Activated T-cell treated with anti-CD3 and anti-CD28 coated beads, Interleukin-2, amount 50 U/mL, for 4 hours (primary cell): ENCODE measurements at regions not wholly inside any gene's neighbourhood (a gene's known extent, or its start where the extent isn't known, plus 50 kb on each side); places are given as distances from the start of the nearest gene placed in this dataset.

Experiments used
- ATAC-seq, 2 donors: fragments of 200-7000 bp; cut with Tn5 transposase; one replicate each; pipeline ENCODE4 v1.10.0; 2021
- DNase-seq: peaks from one replicate; pipeline ENCODE4 v3.0.0-alpha.2; 2020
- H3K27me3 Mint-ChIP-seq: one replicate; pipeline ENCODE4 v1.8.0; 2021; ENCODE audit warnings: low read depth, mixed read lengths
- H3K36me3 Mint-ChIP-seq: one replicate; pipeline ENCODE4 v1.8.0; 2022; ENCODE audit warnings: mixed read lengths; ENCODE audit not compliant: insufficient read depth
- H3K4me1 Mint-ChIP-seq: one replicate; pipeline ENCODE4 v1.8.0; 2021; ENCODE audit warnings: low read depth, mixed read lengths
- H3K4me3 Mint-ChIP-seq: one replicate; pipeline ENCODE4 v1.8.0; 2021; ENCODE audit warnings: mild to moderate bottlenecking, moderate library complexity, mixed read lengths
- H3K9me3 Mint-ChIP-seq: one replicate; pipeline ENCODE4 v1.8.0; 2021; ENCODE audit warnings: mixed read lengths

DNA sequence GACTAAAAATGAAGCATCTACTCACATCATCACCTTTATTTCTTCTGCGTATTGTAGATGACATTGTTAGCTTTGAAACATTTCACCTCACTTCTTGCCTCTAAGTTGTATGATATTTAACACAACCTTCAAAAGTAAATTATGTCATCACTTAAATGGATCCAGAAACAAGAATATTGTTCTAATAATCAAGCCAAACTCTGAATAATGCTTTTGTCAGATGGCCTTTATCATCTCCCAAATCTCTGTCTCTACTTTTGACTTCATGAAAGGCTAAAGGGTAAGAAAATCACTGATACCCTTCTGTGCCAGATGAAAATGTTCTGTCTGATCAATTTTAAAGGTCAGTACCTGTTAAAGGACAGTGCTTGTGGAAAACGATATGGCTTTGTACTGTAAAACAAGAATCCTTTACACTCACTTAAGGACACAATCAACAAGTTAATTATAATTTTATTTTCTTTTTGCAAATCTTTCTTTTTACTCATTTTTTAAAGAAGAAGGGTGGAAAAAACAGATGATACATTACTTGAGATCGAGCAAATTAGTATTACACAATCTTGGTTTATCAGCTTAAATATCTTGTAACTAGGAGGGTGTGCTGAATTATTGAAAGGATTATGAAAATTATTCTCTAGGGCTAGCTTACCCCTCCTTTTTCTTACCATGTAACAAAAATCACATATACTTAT lies 309.4 kb upstream of the IGFBP3 start:
- H3K36me3 Mint-ChIP-seq, result no peaks in the 10 kb centered on the region
- H3K27me3 Mint-ChIP-seq, result no peaks in the 10 kb centered on the region
- ATAC-seq (no peak), DNase-seq (no peak)
- no peak overlapping the region for H3K4me3 Mint-ChIP-seq
- H3K4me1 Mint-ChIP-seq, result no peaks in the 10 kb centered on the region
- H3K9me3 Mint-ChIP-seq, result peaks cover 7% of the 10 kb centered on the region

DNA sequence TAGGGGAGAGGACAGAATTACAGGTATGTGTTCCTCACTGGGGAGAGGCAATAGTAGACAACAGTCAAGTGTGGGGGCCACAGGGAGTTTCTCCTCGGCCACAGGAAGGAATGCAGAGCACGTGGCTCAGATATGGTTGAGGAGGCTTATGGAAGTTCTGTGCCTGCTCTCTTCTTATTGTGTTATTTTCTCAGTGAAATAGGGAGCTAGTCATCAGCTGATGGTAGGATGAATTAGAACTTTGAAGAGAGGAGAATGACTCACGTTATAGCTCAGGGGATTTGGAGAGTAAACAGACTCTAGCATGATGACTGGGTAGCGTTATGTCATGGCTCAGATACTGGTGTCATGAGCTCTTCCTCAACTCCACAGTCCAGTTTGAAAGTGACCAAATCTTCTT lies 308.3 kb upstream of the IGFBP3 start:
- ATAC-seq, result no peak
- H3K4me3 Mint-ChIP-seq, result no peak overlapping the region
- peaks cover 7% of the 10 kb centered on the region for H3K9me3 Mint-ChIP-seq
- DNase-seq, result no peak
- no peaks in the 10 kb centered on the region for H3K36me3 Mint-ChIP-seq
- H3K27me3 Mint-ChIP-seq, result no peaks in the 10 kb centered on the region
- no peaks in the 10 kb centered on the region for H3K4me1 Mint-ChIP-seq

- Mint-ChIP-seq H3K4me1 (no peaks in the 10 kb centered on the region), H3K36me3 (no peaks in the 10 kb centered on the region), H3K9me3 (peaks cover 10% of the 10 kb centered on the region), H3K4me3 (no peak overlapping the region), H3K27me3 (no peaks in the 10 kb centered on the region)
- ATAC-seq (no peak), DNase-seq (no peak)
Measured at GRCh38 chr7:46226860-46227259, 305.8 kb upstream of the IGFBP3 start.

GRCh38 chr7:46224363-46224762 lies 303.3 kb upstream of the IGFBP3 start:
- Mint-ChIP-seq H3K9me3 (peaks cover 7% of the 10 kb centered on the region), H3K4me1 (no peaks in the 10 kb centered on the region), H3K4me3 (no peak overlapping the region), H3K27me3 (no peaks in the 10 kb centered on the region), H3K36me3 (no peaks in the 10 kb centered on the region)
- ATAC-seq (no peak), DNase-seq (no peak)

DNA sequence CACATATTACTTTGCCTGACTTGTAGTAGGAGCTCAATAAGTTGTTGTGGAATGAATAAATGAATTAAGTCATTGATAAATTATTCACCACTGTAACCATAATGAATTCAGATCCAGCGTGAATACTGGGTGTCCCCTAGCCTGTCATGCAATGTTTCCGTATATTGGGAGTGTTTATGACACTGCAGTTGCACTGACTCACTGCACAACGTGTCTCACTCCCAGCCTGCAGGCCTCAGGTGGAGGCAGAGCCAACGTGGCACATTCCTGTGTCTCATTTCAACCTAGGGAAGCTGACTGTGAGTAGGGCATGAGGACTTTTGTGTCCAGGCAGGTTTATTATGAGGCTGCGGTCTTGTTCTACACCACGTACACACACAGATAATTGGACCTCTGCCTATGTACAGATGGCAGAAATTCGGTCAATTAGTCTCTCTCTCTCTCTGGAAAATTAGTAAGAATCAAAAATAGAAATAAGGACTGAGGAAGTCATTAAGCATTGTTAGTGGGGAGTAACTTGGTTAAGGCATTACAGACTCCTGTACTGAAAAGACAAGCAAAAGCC lies 299.1 kb upstream of the IGFBP3 start:
- Mint-ChIP-seq H3K4me3 (no peak overlapping the region), H3K27me3 (no peaks in the 10 kb centered on the region), H3K9me3 (peaks cover 10% of the 10 kb centered on the region), H3K4me1 (no peaks in the 10 kb centered on the region), H3K36me3 (no peaks in the 10 kb centered on the region)
- ATAC-seq (no peak), DNase-seq (no peak)

DNA sequence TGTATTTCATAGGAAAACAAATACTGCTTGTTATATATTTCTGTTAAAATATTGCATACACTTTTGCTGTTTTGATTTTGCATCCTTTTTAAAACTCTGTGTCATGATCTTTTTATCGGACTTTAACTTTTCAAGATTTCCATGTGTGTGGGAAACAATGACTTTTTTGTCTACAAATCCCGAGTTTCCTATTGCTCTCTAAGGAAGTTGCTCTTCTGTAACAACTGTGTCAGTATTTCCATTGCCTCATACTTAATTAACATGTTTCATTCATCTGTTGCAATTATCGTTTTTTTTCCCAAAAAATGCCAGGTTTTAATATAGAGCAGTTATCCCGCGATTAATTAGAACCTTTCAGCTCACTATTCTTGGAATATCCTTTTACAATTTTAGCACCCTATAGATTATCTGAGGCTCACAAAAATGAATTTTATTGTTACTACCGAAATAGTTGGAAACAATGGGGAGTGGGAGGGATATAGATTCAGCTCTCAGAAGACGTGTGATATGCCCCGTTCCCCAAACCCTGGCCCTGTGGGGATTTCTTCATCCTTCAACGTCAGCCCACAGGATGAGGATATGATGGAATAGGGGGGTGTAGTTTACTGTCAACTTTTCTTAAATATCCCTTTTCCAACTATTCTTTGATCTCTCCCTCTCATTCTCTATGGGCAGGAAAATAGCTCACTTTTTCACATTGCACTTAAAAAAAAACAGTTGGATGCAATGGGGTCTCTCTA lies 297.6 kb upstream of the IGFBP3 start:
- H3K4me1 Mint-ChIP-seq, result no peaks in the 10 kb centered on the region
- no peaks in the 10 kb centered on the region for H3K36me3 Mint-ChIP-seq
- H3K27me3 Mint-ChIP-seq, result no peaks in the 10 kb centered on the region
- H3K9me3 Mint-ChIP-seq, result peaks cover 10% of the 10 kb centered on the region
- H3K4me3 Mint-ChIP-seq, result no peak overlapping the region
- DNase-seq (no peak), ATAC-seq (no peak)

DNA sequence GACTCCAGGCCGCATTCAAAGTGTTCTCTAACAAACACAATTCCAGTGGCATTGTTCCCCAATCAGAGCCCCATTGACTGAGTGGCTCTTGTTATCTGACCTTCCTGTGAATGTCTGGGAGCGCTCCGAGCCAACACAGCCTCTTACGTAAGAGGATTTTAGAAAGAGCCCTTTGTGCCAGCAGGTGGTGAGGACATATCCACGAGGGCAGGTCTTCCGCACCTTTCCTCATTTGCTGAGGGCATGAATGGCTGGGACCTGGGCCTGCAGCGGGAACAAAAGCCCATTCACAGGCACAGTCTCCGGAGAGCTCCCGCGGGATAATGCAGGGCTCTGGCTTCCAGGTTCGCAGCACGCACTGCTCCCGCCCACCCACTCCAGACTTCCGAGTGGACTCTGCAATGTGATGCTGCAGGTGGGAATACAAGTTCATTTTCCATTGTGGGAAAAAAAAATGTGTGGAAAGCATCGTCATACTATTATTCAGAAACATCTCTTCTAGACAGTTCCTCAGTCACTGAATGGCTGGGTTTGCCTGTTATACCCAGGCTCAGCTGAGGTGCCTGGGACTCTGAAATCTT lies 295.0 kb upstream of the IGFBP3 start:
- no peak for DNase-seq
- Mint-ChIP-seq H3K27me3 (no peaks in the 10 kb centered on the region), H3K36me3 (no peaks in the 10 kb centered on the region), H3K9me3 (peaks cover 3% of the 10 kb centered on the region), H3K4me3 (no peak overlapping the region), H3K4me1 (no peaks in the 10 kb centered on the region)
- ATAC-seq, result no peak

- DNase-seq (no peak), ATAC-seq (no peak)
- H3K4me1 Mint-ChIP-seq, result no peaks in the 10 kb centered on the region
- H3K36me3 Mint-ChIP-seq, result no peaks in the 10 kb centered on the region
- H3K9me3 Mint-ChIP-seq, result peaks cover 3% of the 10 kb centered on the region
- H3K4me3 Mint-ChIP-seq, result no peak overlapping the region
- peaks cover 4% of the 10 kb centered on the region for H3K27me3 Mint-ChIP-seq
Measured at GRCh38 chr7:46214526-46214925, 293.5 kb upstream of the IGFBP3 start.

GRCh38 chr7:46213154-46213537 lies 292.1 kb upstream of the IGFBP3 start:
- DNase-seq, result no peak
- H3K9me3 Mint-ChIP-seq, result peaks cover 3% of the 10 kb centered on the region

GRCh38 chr7:46212425-46213153 lies 291.5 kb upstream of the IGFBP3 start:
- Mint-ChIP-seq H3K9me3 (peaks cover 3% of the 10 kb centered on the region), H3K27me3 (peaks cover 4% of the 10 kb centered on the region), H3K36me3 (no peaks in the 10 kb centered on the region), H3K4me1 (no peaks in the 10 kb centered on the region), H3K4me3 (no peak overlapping the region)
- DNase-seq, result no peak
- no peak for ATAC-seq

More at GRCh38 chr7:46213154-46213537, 292.1 kb upstream of the IGFBP3 start:
- Mint-ChIP-seq H3K27me3 (peaks cover 4% of the 10 kb centered on the region), H3K4me1 (no peaks in the 10 kb centered on the region), H3K4me3 (no peak overlapping the region), H3K36me3 (no peaks in the 10 kb centered on the region)
- no peak for ATAC-seq

DNA sequence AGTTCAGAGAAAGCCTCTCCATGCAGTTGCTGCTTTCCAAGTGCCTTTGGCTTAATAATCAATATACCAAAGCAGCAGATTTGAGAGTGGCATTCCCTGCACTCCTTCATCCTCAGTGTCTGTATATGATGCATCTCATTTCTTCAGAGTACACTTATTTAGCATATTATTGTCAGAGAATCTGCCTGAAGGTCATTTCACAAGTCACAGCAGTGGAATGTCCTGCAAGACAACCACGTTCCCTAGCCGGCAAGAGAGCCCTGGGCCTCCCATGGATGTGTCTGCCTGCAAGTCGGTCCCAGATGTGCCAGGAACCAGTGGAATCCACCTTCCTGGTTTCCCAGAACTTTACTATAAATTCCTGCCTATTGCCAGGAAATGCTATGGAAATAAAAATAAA lies 289.4 kb upstream of the IGFBP3 start:
- DNase-seq, result no peak
- Mint-ChIP-seq H3K27me3 (peaks cover 4% of the 10 kb centered on the region), H3K36me3 (no peaks in the 10 kb centered on the region), H3K4me1 (no peaks in the 10 kb centered on the region), H3K9me3 (peaks cover 2% of the 10 kb centered on the region), H3K4me3 (no peak overlapping the region)
- ATAC-seq, result no peak

- no peak for DNase-seq
- ATAC-seq, result no peak
- Mint-ChIP-seq H3K36me3 (no peaks in the 10 kb centered on the region), H3K4me1 (no peaks in the 10 kb centered on the region), H3K9me3 (no peaks in the 10 kb centered on the region), H3K4me3 (no peak overlapping the region), H3K27me3 (peaks cover 4% of the 10 kb centered on the region)
Measured at GRCh38 chr7:46209611-46210388, 288.7 kb upstream of the IGFBP3 start.

DNA sequence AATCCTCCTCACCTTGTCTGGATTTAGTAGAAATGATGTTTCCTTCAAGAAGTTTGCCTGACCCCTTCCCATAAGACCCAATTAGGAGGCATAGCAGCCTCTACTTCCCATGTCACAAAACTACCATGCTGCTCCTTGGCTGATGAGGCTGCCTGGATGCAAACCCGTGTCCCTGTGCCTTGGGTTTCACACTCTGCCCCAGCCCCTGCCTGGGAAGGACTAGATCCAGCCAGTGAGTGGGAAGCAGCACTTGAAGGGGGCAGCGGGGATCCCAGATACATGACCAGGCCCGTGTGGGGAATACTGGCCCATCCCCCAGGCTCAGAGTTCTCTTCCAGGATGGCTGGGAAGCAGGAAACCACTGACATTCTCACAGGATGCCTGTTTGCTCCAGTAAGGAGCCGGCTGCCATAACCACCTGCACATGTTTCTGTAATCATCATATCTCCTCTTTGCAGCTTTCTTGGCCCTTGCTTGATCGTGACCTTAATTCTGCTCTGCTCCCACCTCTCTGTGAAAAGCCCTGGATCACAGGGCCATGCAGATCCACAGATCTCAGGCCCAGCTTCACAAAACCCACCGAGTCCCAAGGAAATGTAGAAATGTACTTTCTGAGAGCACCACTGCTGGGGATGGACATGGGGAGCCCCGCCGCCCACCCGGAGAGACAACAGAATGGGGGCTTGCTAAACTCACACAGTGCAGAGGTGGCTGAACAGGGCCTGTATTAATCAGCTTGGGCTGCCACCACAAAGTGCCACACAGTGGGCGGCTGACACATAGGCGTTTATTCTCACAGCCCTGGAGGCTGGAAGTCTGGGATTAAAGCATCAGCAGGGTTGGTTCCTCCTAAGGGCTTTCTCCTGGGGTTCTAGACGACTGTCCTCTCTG lies 287.8 kb upstream of the IGFBP3 start:
- Mint-ChIP-seq H3K4me3 (no peak overlapping the region), H3K36me3 (no peaks in the 10 kb centered on the region), H3K4me1 (no peaks in the 10 kb centered on the region), H3K9me3 (no peaks in the 10 kb centered on the region), H3K27me3 (peaks cover 4% of the 10 kb centered on the region)
- DNase-seq (no peak), ATAC-seq (no peak)
